Adrenal gland (tissue), 9 donors: ENCODE measurements at regions not wholly inside any gene's neighbourhood (a gene's known extent, or its start where the extent isn't known, plus 50 kb on each side); places are given as distances from the start of the nearest gene placed in this dataset.

Experiments used
- DNase-seq, 7 donors: peaks; one replicate each; pipeline ENCODE4 v3.0.0-alpha.2; 2019 to 2020
- H3K27ac ChIP-seq, 5 donors: fragments of 200-600 bp; sonication (generic) in 4 of 5; 1 replicate in 3 of 5; 2 replicates in 2 of 5; pipeline versions ENCODE4 v1.5.1 to v1.8.0; 2016 to 2020; ENCODE audit warnings: mild to moderate bottlenecking in 1 of 5
- H3K27me3 ChIP-seq: fragments of 200-600 bp; 2 replicates; pipeline ENCODE4 v1.8.0; 2021
- H3K36me3 ChIP-seq, 2 donors: fragments of 200-600 bp; replicated peaks in 1 of 2; 1 replicate in 1 of 2; 2 replicates in 1 of 2; pipeline versions ENCODE4 v1.5.1 to v1.8.0; 2018 to 2022
- H3K4me1 ChIP-seq, 2 donors: fragments of 200-600 bp; replicated peaks in 1 of 2; 1 replicate in 1 of 2; 2 replicates in 1 of 2; pipeline versions ENCODE4 v1.5.1 to v1.8.0; 2018 to 2021
- H3K4me3 ChIP-seq, 4 donors: fragments of 200-600 bp; sonication (generic) in 3 of 4; one replicate each; pipeline ENCODE4 v1.5.1; 2016 to 2018
- H3K9me3 ChIP-seq, 3 donors: fragments of 200-600 bp; sonication (generic) in 1 of 3; replicated peaks in 1 of 3; 1 replicate in 2 of 3; 2 replicates in 1 of 3; pipeline versions ENCODE4 v1.5.1 to v1.8.0; 2016 to 2021
- CTCF ChIP-seq, 6 experiments: fragments of 450-650 bp in 4 of 6; fragments of 200-600 bp in 2 of 6; sonication (generic) in 1 of 6; IDR thresholded peaks; 1 replicate in 5 of 6; 2 replicates in 1 of 6; pipeline versions ENCODE4 v1.5.1 to v1.8.0; 2016 to 2021; ENCODE audit warnings: antibody characterized with exemption in 6 of 6, mild to moderate bottlenecking in 2 of 6, moderate library complexity in 1 of 6
- POLR2A ChIP-seq, 2 donors: fragments of 450-650 bp; IDR thresholded peaks; one replicate each; pipeline ENCODE4 v1.6.1; 2017; ENCODE audit warnings: antibody characterized with exemption in 2 of 2, mild to moderate bottlenecking in 2 of 2, moderate library complexity in 1 of 2
- WGBS, 4 donors: extraction: QIAGEN DNeasy Blood & Tissue Kit in 2 of 4; methylation state at CpG; one replicate each; pipeline versions ENCODE4 v1.1.5 to v1.1.7; 2013 to 2017; 5-methylcytosine and 5-hydroxymethylcytosine counted together
- intact Hi-C, 2 donors: fragments of 100-400 bp; cut with DNase I; formaldehyde crosslinking; loops; one replicate each; pipeline versions ENCODE4 v1.14.1 to v1.15.0; 2022 to 2023
- donor health status: healthy with polysubstance abuse.
- donor health status: Bipolar disorder and iron deficiency.
- donor health status: DM: yes; HTN: yes; CAD: no.
- donor health status: DM: no; HTN: no; CAD: no.
- donor health status: DM: no; HTN: no; CAD: no.

- DNase-seq, result no peak
- H3K27me3 ChIP-seq, result no peaks in the 10 kb centered on the region
- H3K27ac ChIP-seq, result peak overlapping the region in 2 of 5 donors; percentile 32 to 51
- no peaks in the 10 kb centered on the region for H3K36me3 ChIP-seq
- no peaks in the 10 kb centered on the region for H3K9me3 ChIP-seq
- no peak for TF ChIP-seq CTCF (IDR thresholded peaks at IDR 0.05)
- TF ChIP-seq POLR2A (IDR thresholded peaks at IDR 0.05), result no peak
- WGBS, 4 donors, result 52 to 55% (median 53%) methylated on average over 10 of the region's 10 CpGs
- no peak overlapping the region for H3K4me3 ChIP-seq
- intact Hi-C loops, result no loop called here
- peaks cover 0 to 14% of the 10 kb centered on the region in 2 donors for H3K4me1 ChIP-seq
Measured at GRCh38 chr10:7085147-7085912, 325.5 kb downstream of the SFMBT2 start.

- TF ChIP-seq CTCF (IDR thresholded peaks at IDR 0.05), result no peak
- TF ChIP-seq POLR2A (IDR thresholded peaks at IDR 0.05), result no peak
- intact Hi-C loops, result no loop called here
- no peak for DNase-seq
- 51 to 60% (median 55%) methylated on average over 9 of the region's 9 CpGs for WGBS, 4 donors
- Histone ChIP-seq H3K9me3 (no peaks in the 10 kb centered on the region), H3K27me3 (no peaks in the 10 kb centered on the region), H3K36me3 (no peaks in the 10 kb centered on the region), H3K4me3 (no peak overlapping the region), H3K27ac (peak overlapping the region in 1 of 5 donors; percentile 51), H3K4me1 (peaks cover 0 to 14% of the 10 kb centered on the region in 2 donors)
Measured at GRCh38 chr10:7084280-7085005, 326.4 kb downstream of the SFMBT2 start.

- DNase-seq, result no peak
- no peaks in the 10 kb centered on the region for H3K27me3 ChIP-seq
- H3K4me3 ChIP-seq, result no peak overlapping the region
- peaks cover 0 to 14% of the 10 kb centered on the region in 2 donors for H3K4me1 ChIP-seq
- WGBS, 4 donors, result 52 to 68% (median 62%) methylated on average over 4 of the region's 4 CpGs
- no peaks in the 10 kb centered on the region for H3K36me3 ChIP-seq
- no peak for TF ChIP-seq CTCF (IDR thresholded peaks at IDR 0.05)
- TF ChIP-seq POLR2A (IDR thresholded peaks at IDR 0.05), result no peak
- H3K27ac ChIP-seq, result no peak overlapping the region
- intact Hi-C loops, result no loop called here
- H3K9me3 ChIP-seq, result no peaks in the 10 kb centered on the region
Measured at GRCh38 chr10:7082967-7083366, 327.9 kb downstream of the SFMBT2 start.

GRCh38 chr10:7077880-7078279, 333.0 kb downstream of the SFMBT2 start:
- H3K27ac ChIP-seq, result no peak overlapping the region
- no peak for TF ChIP-seq CTCF (IDR thresholded peaks at IDR 0.05)
- no peak for TF ChIP-seq POLR2A (IDR thresholded peaks at IDR 0.05)
- no peak for DNase-seq
- WGBS, 4 donors, result 64 to 71% (median 67%) methylated on average over 5 of the region's 5 CpGs
- intact Hi-C loops, result no loop called here
- no peaks in the 10 kb centered on the region for H3K9me3 ChIP-seq
- H3K27me3 ChIP-seq, result no peaks in the 10 kb centered on the region
- no peaks in the 10 kb centered on the region for H3K36me3 ChIP-seq
- H3K4me3 ChIP-seq, result no peak overlapping the region
- H3K4me1 ChIP-seq, result no peaks in the 10 kb centered on the region
